ENCODE measurements at regions not wholly inside any gene's neighbourhood (a gene's known extent, or its start where the extent isn't known, plus 50 kb on each side); places are given as distances from the start of the nearest gene placed in this dataset.
A peak's percentile ranks its signal among the peaks of the same experiment; 100 is the strongest.
"Not testable (repeated sequence)": the region's sequence is repeated elsewhere in the genome, so short reads cannot be mapped to it uniquely, and the experiment has no call there.

DNA sequence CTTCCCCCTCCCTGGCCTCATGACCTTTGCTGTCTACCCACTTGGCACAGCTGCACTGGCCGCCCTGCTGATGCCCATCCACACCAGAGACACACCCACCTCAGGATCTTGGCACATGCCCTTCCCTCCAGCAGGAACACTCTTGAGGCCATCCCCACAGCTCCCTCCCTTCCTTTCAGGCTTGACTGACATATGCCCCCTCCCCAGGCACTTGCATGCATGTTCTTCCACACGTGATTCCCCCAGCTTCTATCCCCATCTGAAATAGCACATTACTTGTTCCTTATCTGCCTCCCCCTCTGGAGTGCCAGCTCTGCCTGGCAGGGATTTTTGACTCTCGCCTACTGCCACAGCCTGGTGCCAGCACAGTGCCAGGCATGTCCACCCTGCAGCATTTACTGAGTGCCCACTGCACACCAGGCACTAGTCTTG is 98.5 kb upstream of the SLC25A33 start:
- peak in 17 of 58 donors; percentile 4 to 50 (median 21) for DNase-seq

DNA sequence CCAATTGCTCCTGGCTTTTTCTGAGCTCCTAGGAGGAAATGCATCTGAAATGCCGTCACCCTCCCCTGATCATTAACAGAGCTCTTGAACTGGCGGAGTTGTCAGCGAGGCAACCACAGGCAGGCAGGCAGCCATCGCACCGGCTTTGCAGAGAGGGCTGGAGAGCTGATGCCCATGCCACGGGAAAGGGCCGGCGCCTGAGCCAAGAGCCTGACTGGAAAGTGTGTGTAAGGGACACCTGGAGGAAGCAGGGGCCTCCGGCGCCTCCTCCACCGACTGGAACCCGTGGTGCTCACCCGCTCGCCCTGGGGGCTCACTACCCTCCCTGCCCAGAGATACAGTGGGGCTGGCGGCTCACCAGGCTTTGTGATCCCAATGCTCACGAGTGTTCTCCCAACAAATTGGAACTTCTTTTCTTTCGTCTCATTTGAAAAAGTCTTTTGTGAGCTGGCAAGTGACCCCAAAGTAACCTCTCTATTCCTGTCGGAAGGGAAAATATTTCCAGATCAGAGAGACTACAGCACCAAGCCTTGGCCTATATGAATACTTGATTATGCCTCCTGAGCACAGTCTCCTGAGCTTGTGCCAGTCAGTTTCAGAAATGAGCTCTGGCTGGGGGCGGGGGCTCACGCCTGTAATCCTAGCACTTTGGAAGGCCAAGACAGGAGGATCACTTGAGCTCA is 97.7 kb upstream of the SLC25A33 start:
- DNase-seq: peak in 43 of 58 donors; percentile 5 to 78 (median 41)

DNA sequence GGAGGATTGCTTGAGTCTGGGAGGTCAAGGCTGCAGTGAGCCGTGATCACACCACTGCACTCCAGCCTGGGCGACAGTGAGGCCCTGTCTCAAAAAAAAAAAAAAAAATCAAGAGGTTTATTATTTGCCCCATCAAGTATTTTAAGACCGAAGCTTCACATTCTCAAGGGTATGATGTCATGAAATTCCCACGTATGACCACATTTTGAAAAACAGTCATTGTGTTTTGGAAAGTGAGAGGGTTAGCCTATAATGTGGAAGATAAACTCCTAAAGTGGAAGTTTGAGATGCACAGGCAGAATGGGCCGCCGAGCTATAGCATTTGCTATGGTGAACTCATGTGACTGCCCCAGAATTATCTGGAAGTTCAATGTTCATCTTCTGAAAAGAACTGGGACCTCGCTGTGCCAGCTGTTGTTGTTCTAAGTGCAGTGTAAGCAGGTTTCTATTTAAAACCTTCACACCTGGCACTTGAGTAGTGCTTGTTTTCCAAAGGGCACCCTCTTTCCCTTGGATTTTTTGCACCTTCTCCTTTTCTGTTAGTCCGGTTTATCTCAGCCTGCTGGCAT is 96.9 kb upstream of the SLC25A33 start:
- no peak for DNase-seq

DNA sequence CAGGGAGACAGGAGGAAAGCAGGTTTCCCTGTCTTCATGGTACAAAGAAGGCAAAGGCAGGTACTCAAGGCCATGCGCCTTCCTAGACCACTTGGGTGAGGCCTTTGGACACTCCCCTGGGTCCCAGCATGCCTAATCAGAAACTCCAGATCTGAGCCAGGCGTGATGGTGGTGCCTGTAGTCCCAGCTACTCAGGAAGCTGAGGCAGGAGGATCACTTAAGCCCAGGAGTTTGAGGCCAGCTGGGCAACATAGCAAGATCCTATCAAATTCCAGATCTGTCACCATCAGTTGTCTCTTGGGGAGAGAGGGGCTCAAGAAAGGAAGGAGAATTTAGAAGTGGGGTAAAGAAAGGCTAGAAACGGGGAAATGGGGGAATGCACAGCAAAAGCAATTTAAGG is 96.3 kb upstream of the SLC25A33 start:
- DNase-seq: no peak

GRCh38 chr1:9443913-9444445 is 95.3 kb upstream of the SLC25A33 start:
- DNase-seq: no peak

DNA sequence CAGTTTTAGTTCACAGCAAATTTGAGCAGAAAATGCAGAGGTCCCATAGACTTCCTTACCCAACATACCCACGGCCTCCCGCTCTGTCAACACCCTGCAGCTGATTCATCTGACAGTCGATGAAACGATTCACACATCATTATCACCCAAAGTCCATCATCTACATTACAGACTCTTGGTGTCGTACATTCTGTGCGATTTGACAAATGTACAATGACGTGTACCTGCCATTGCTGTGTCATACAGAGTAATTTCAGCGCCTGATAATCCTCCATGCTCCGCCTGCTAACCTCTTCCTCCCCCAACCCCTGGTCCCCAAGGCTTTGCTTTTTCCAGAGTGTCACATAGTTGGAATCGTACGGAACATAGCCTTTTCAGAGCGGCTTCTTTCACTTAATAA is 94.7 kb upstream of the SLC25A33 start:
- no peak for DNase-seq

GRCh38 chr1:9445081-9445480 is 94.2 kb upstream of the SLC25A33 start:
- not testable (repeated sequence) for DNase-seq

- no peak for DNase-seq
Measured at GRCh38 chr1:9447215-9447960, 91.9 kb upstream of the SLC25A33 start.

DNA sequence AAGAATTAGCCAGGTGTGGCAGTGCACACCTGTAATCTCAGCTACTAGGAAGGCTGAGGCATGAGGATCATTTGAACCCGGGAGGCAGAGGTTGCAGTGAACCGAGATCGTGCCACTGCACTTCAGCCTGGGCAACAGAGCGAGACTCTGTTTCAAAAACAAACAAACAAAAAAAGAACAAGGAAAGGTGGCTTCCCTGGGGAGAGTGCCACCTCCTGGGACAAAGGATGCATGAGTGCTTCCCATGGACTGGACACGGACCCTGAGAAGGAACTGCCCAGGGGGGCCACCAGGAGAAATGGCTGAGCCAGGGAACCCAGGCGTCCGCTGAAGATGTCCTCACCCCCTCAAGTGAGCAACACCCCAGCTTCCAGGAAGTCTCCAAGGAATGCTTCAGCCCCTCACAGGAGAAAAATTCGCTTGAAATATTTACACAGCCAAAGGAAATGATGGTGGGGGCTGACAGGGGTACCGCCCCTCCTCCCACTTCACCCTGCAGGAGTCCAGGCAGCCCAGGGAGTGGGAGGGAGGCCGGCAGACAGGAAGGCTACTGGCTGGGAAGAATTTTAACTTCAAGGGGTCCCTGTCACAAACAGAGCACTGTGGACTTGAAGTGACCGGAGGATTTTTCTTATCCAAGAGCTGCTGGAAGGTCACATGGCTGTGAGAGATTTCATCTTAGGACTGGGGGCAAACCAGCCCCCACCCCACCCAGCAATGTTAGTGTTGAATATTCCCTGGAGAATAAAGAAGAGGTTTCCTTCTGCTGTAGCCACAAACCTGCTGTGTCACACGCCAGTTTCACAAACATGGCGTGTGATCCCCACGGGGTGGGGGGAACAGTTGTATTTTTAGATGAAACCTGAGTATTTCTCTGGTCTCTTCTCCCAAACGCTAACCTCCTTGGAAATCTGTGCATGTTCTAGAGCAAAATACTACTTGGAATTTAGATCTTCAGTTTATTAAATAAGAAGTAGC is 90.8 kb upstream of the SLC25A33 start:
- DNase-seq: no peak

- peak in 19 of 58 donors; percentile 5 to 42 (median 23) for DNase-seq
Measured at GRCh38 chr1:9449110-9449627, 90.1 kb upstream of the SLC25A33 start.

DNA sequence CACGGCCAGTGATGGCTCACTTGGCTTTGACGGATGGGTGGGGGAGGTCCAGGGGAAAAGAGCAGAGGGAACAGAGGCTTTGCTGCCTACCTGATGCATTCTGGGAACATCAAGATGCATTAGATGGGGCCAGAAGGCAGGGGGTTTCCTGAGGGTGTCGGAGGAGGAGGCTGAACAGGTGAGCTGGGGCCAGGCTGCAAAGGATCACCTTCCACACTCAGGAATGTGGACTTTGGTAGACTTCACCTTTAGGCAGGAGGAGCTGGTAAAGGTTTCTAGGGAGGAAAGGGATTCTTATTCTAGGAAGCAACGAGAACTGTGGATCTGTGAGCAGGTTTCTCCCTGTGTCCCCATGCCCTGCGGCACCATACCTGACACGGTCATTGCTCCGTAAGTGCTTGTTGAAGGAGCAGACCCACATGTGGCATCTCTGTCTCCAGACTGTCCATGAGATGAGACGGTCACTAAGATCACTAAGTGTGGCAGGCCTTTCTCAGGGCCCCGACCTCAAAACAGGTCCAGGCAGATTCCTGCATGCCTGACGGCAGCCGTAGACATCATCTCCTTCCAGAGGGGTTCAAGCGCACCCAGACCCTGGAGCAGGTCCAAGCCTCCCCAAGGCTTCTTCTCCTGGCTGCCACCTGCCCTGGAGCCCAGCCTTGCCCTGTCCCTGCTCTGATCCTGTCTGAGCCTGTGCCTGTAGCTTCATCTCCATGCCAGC is 89.1 kb upstream of the SLC25A33 start:
- no peak for DNase-seq

- no peak for DNase-seq
Measured at GRCh38 chr1:9451081-9451480, 88.2 kb upstream of the SLC25A33 start.

DNA sequence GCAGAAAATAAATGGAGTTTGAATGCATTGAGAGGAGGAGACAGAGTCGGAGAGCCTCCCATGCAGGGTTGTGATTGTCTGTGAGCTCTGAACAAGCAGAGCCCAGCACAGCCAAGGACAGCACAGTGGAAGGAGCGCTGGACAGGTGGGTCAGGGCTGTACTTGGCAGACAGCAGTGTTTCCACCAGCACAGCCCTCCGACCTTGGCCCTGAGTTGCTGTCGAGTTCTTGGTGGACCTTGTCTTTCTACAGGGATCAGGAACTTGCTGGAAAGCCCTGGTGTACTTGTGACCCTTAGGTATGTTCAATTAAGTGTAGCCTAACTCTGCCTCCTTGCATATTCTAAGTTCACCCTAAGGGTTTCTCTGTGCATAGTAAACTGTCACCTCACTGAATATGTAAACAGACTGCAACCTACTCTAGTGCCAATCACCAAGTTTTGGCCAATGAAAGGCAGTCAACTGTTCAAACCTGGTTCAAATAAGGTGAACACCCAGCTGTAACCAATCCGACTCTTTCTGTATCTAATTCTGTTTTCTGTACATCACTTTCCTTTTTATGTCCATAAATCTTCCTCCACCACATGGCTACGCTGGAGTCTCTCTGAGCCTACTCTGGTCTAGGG is 86.6 kb upstream of the SLC25A33 start:
- DNase-seq: no peak

GRCh38 chr1:9453375-9453774 is 85.9 kb upstream of the SLC25A33 start:
- DNase-seq: no peak

- no peak for DNase-seq
Measured at GRCh38 chr1:9453779-9454418, 85.4 kb upstream of the SLC25A33 start.

GRCh38 chr1:9454494-9455066 is 84.7 kb upstream of the SLC25A33 start:
- no peak for DNase-seq

GRCh38 chr1:9455487-9456234 is 83.6 kb upstream of the SLC25A33 start:
- DNase-seq: peak in 46 of 58 donors; percentile 11 to 72 (median 39)

DNA sequence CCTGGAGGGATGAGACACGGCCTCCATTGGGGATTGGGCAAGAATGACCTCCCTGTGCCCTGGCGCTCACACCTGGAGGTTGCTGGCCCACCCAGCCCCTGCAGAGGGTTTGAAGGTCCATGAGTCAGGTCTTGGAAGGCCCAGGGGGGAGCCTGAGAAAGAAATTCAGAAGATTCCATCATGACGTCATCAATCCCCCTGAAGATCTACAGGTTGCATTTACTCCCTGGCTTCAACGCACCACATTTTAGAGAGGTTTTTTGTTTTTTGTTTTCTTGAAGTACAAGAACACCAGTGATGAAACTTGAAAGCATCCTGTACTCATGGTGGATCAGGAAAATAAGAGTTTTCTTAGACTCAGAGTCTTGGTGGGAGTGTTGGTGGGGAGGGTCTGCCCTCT is 82.4 kb upstream of the SLC25A33 start:
- no peak for DNase-seq
